Fibroblast of skin of abdomen (primary cell): ENCODE measurements at regions not wholly inside any gene's neighbourhood (a gene's known extent, or its start where the extent isn't known, plus 50 kb on each side); places are given as distances from the start of the nearest gene placed in this dataset.

Experiments used
- DNase-seq: peaks from one replicate; pipeline ENCODE4 v3.0.0-alpha.2; 2013

GRCh38 chr7:35498416-35498815, 196.5 kb downstream of the HERPUD2 start:
- no peak for DNase-seq

GRCh38 chr7:35495844-35496243, 199.1 kb downstream of the HERPUD2 start:
- DNase-seq = no peak

GRCh38 chr7:35495377-35495776, 199.6 kb downstream of the HERPUD2 start:
- DNase-seq = no peak

- DNase-seq = no peak
Observed at GRCh38 chr7:35494407-35494806, 200.5 kb downstream of the HERPUD2 start.

GRCh38 chr7:35492451-35493175, 202.3 kb downstream of the HERPUD2 start:
- no peak for DNase-seq

GRCh38 chr7:35491233-35491632, 203.7 kb downstream of the HERPUD2 start:
- no peak for DNase-seq

- no peak for DNase-seq
Observed at GRCh38 chr7:35487841-35488240, 207.1 kb downstream of the HERPUD2 start.

- DNase-seq = no peak
Observed at GRCh38 chr7:35487402-35487801, 207.5 kb downstream of the HERPUD2 start.

GRCh38 chr7:35485436-35485835, 209.5 kb downstream of the HERPUD2 start:
- DNase-seq = no peak

GRCh38 chr7:35483568-35483967, 211.4 kb downstream of the HERPUD2 start:
- DNase-seq = no peak

GRCh38 chr7:35482231-35482630, 212.7 kb downstream of the HERPUD2 start:
- no peak for DNase-seq

- no peak for DNase-seq
Observed at GRCh38 chr7:35480806-35481205, 214.1 kb downstream of the HERPUD2 start.

- no peak for DNase-seq
Observed at GRCh38 chr7:35477609-35478008, 217.3 kb downstream of the HERPUD2 start.

- DNase-seq = no peak
Observed at GRCh38 chr7:35474100-35474499, 220.2 kb upstream of the TBX20 start.

GRCh38 chr7:35468606-35469005, 214.7 kb upstream of the TBX20 start:
- no peak for DNase-seq

GRCh38 chr7:35467456-35467978, 213.6 kb upstream of the TBX20 start:
- DNase-seq = no peak

- no peak for DNase-seq
Observed at GRCh38 chr7:35465791-35466336, 212.0 kb upstream of the TBX20 start.

GRCh38 chr7:35463751-35464150, 209.9 kb upstream of the TBX20 start:
- DNase-seq = no peak

- DNase-seq = no peak
Observed at GRCh38 chr7:35463176-35463700, 209.3 kb upstream of the TBX20 start.

GRCh38 chr7:35454575-35455385, 200.9 kb upstream of the TBX20 start:
- DNase-seq = no peak

- DNase-seq = no peak
Observed at GRCh38 chr7:35450456-35451214, 196.7 kb upstream of the TBX20 start.

GRCh38 chr7:35448486-35448885, 194.6 kb upstream of the TBX20 start:
- no peak for DNase-seq
